ENCODE measurements at regions not wholly inside any gene's neighbourhood (a gene's known extent, or its start where the extent isn't known, plus 50 kb on each side); places are given as distances from the start of the nearest gene placed in this dataset.

GRCh38 chr3:72035606-72036005 is 250.7 kb upstream of the PROK2 start:
- TF ChIP-seq CTCF (conservative IDR thresholded peaks at IDR 0.05; ENCODE audit: low read depth in 2 of 2) = no peak
- no peak for TF ChIP-seq ZNF331 (CRISPR knock-in tag; IDR thresholded peaks at IDR 0.05; ENCODE audit: low read depth)
